HepG2 (cell line): ENCODE measurements at regions not wholly inside any gene's neighbourhood (a gene's known extent, or its start where the extent isn't known, plus 50 kb on each side); places are given as distances from the start of the nearest gene placed in this dataset.

ENCODE experiments used
- CTCF ChIP-seq: sonication (generic); formaldehyde crosslinking; IDR thresholded peaks from 2 replicates; pipeline ENCODE4 v1.5.0; 2020; ENCODE audit warnings: mild to moderate bottlenecking, missing genetic modification reagents, moderate library complexity
- HDAC6 ChIP-seq: fragments of 200-600 bp; sonication (generic); IDR thresholded peaks from 2 replicates; pipeline ENCODE4 v1.7.0; 2017; ENCODE audit warnings: mild to moderate bottlenecking, antibody characterized with exemption, low read length, low read depth
- PHF8 ChIP-seq: sonication (generic); formaldehyde crosslinking; IDR thresholded peaks from 2 replicates; pipeline ENCODE4 v1.5.0; 2020; ENCODE audit warnings: missing genetic modification reagents
- PRPF4 ChIP-seq: fragments of 200-400 bp; formaldehyde crosslinking; IDR thresholded peaks from 2 replicates; pipeline ENCODE4 v1.6.1; 2016; ENCODE audit warnings: low read length, low read depth; ENCODE audit not compliant: poor library complexity, severe bottlenecking
- RELA ChIP-seq: sonication (generic); formaldehyde crosslinking; IDR thresholded peaks from 2 replicates; pipeline ENCODE4 v1.4.0; 2020; ENCODE audit warnings: missing genetic modification reagents
- SAFB2 ChIP-seq: sonication (generic); formaldehyde crosslinking; IDR thresholded peaks from 2 replicates; pipeline ENCODE4 v1.5.1; 2020; ENCODE audit warnings: missing genetic modification reagents, low read depth, mild to moderate bottlenecking, borderline replicate concordance
- TBP ChIP-seq: sonication (generic); formaldehyde crosslinking; IDR thresholded peaks from 2 replicates; pipeline ENCODE4 v1.5.0; 2020; ENCODE audit warnings: missing genetic modification reagents
- ZNF253 ChIP-seq: sonication (generic); formaldehyde crosslinking; IDR thresholded peaks from 2 replicates; pipeline ENCODE4 v1.8.0; 2022; ENCODE audit warnings: mild to moderate bottlenecking, missing genetic modification reagents, borderline replicate concordance
- ZNF563 ChIP-seq: sonication (generic); formaldehyde crosslinking; IDR thresholded peaks from 2 replicates; pipeline ENCODE4 v1.8.0; 2022; ENCODE audit warnings: mild to moderate bottlenecking, moderate library complexity, missing genetic modification reagents
- ZNF782 ChIP-seq: sonication (generic); formaldehyde crosslinking; IDR thresholded peaks from 2 replicates; pipeline ENCODE4 v1.4.0; 2020; ENCODE audit warnings: missing genetic modification reagents, mild to moderate bottlenecking, borderline replicate concordance

DNA sequence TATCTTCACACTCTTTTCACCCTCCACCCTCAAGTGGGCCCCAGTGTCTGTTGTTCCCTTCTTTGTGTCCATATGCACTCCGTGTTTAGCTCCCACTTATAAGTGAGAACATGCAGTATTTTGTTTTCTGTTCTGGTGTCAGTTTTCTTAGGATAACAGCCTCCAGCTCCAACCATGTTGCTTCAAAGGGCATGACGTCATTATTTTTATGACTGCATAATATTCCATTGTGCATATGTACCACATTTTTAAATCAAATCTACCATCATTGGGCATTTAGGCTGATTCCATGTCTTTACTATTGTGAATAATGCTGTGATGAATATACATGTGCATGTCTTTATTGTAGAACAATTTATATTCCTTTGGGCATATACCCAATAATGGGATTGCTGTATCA lies 140.3 kb downstream of the LYPLAL1 start:
- no peak for TF ChIP-seq CTCF (CRISPR knock-in tag)
- TF ChIP-seq ZNF253 (CRISPR knock-in tag), result no peak
- TF ChIP-seq RELA (CRISPR knock-in tag), result no peak
- TF ChIP-seq ZNF782 (CRISPR knock-in tag), result no peak
- no peak for TF ChIP-seq TBP
- TF ChIP-seq PHF8, result no peak
- TF ChIP-seq PRPF4, result no peak
- TF ChIP-seq SAFB2 (CRISPR knock-in tag), result no peak
- TF ChIP-seq HDAC6, result no peak
- no peak for TF ChIP-seq ZNF563 (CRISPR knock-in tag)
